Kidney capillary endothelial cell (primary cell): ENCODE measurements at regions not wholly inside any gene's neighbourhood (a gene's known extent, or its start where the extent isn't known, plus 50 kb on each side); places are given as distances from the start of the nearest gene placed in this dataset.
"Not testable (repeated sequence)": the region's sequence is repeated elsewhere in the genome, so short reads cannot be mapped to it uniquely, and the experiment has no call there.

ENCODE experiments used
- DNase-seq: peaks from one replicate; pipeline ENCODE4 v3.0.0-alpha.2; 2018; ENCODE audit warnings: low spot score

GRCh38 chr5:88615767-88616166 is 267.2 kb downstream of the MEF2C start:
- DNase-seq = not testable (repeated sequence)

GRCh38 chr5:88613051-88613450 is 269.9 kb downstream of the MEF2C start:
- DNase-seq = no peak

GRCh38 chr5:88610586-88610985 is 272.4 kb downstream of the MEF2C start:
- DNase-seq = no peak

GRCh38 chr5:88607492-88607891 is 275.5 kb downstream of the MEF2C start:
- DNase-seq = no peak

GRCh38 chr5:88606626-88607025 is 276.4 kb downstream of the MEF2C start:
- no peak for DNase-seq

GRCh38 chr5:88606173-88606572 is 276.8 kb downstream of the MEF2C start:
- DNase-seq = no peak

- DNase-seq = no peak
These were observed 280.4 kb downstream of the MEF2C start for GRCh38 chr5:88602584-88602983.

GRCh38 chr5:88594441-88594840 is 288.5 kb downstream of the MEF2C start:
- no peak for DNase-seq

GRCh38 chr5:88588609-88589008 is 294.4 kb downstream of the MEF2C start:
- DNase-seq = no peak

GRCh38 chr5:88583471-88583870 is 299.5 kb downstream of the MEF2C start:
- DNase-seq = no peak

GRCh38 chr5:88558366-88558765 is 289.7 kb upstream of the TMEM161B start:
- DNase-seq = no peak

GRCh38 chr5:88557881-88558280 is 289.2 kb upstream of the TMEM161B start:
- no peak for DNase-seq

GRCh38 chr5:88557131-88557530 is 288.5 kb upstream of the TMEM161B start:
- no peak for DNase-seq

- DNase-seq = no peak
These were observed 287.8 kb upstream of the TMEM161B start for GRCh38 chr5:88556406-88556805.

- DNase-seq = no peak
These were observed 287.0 kb upstream of the TMEM161B start for GRCh38 chr5:88555674-88556073.

GRCh38 chr5:88553986-88554385 is 285.3 kb upstream of the TMEM161B start:
- no peak for DNase-seq

GRCh38 chr5:88553136-88553875 is 284.7 kb upstream of the TMEM161B start:
- DNase-seq = no peak

GRCh38 chr5:88552426-88552825 is 283.8 kb upstream of the TMEM161B start:
- DNase-seq = no peak

- no peak for DNase-seq
These were observed 283.2 kb upstream of the TMEM161B start for GRCh38 chr5:88551724-88552345.

GRCh38 chr5:88550736-88551135 is 282.1 kb upstream of the TMEM161B start:
- DNase-seq = no peak

- no peak for DNase-seq
These were observed 279.6 kb upstream of the TMEM161B start for GRCh38 chr5:88548136-88548805.

GRCh38 chr5:88545338-88545737 is 276.7 kb upstream of the TMEM161B start:
- no peak for DNase-seq

- no peak for DNase-seq
These were observed 276.0 kb upstream of the TMEM161B start for GRCh38 chr5:88544671-88545070.
